Esophagus muscularis mucosa (tissue), 3 donors: ENCODE measurements at regions not wholly inside any gene's neighbourhood (a gene's known extent, or its start where the extent isn't known, plus 50 kb on each side); places are given as distances from the start of the nearest gene placed in this dataset.

Experiments used
- POLR2A ChIP-seq: fragments of 450-650 bp; IDR thresholded peaks from one replicate; pipeline ENCODE4 v1.6.1; 2017; ENCODE audit warnings: antibody characterized with exemption, moderate library complexity, mild to moderate bottlenecking, low read depth
- POLR2AphosphoS5 ChIP-seq, 2 donors: sonication (generic); formaldehyde crosslinking; IDR thresholded peaks; one replicate each; pipeline ENCODE4 v1.6.1; 2017; ENCODE audit warnings: antibody characterized with exemption in 2 of 2
- TF ChIP-seq, protein P1 (sequence below), 3 experiments: fragments of 200-600 bp in 2 of 3; fragments of 450-650 bp in 1 of 3; sonication (generic) in 2 of 3; IDR thresholded peaks; one replicate each; pipeline ENCODE4 v1.5.1; 2017 to 2019; ENCODE audit warnings: antibody characterized with exemption in 3 of 3, mild to moderate bottlenecking in 2 of 3, moderate library complexity in 1 of 3

DNA sequence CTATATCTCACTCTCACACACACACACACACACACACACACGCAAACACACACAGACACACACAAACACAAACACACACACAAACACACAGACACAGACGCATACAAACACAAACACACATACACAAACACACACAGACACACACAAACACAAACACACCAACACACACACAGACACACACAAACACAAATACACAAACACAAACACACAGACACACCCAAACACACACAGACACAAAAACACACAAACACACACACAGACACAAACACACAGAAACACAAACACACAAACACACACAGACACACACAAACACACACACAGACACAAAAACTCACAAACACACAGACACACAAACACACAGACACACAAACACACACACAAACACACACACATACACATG lies 329.0 kb downstream of the ZNF536 start:
- TF ChIP-seq, protein P1, sequence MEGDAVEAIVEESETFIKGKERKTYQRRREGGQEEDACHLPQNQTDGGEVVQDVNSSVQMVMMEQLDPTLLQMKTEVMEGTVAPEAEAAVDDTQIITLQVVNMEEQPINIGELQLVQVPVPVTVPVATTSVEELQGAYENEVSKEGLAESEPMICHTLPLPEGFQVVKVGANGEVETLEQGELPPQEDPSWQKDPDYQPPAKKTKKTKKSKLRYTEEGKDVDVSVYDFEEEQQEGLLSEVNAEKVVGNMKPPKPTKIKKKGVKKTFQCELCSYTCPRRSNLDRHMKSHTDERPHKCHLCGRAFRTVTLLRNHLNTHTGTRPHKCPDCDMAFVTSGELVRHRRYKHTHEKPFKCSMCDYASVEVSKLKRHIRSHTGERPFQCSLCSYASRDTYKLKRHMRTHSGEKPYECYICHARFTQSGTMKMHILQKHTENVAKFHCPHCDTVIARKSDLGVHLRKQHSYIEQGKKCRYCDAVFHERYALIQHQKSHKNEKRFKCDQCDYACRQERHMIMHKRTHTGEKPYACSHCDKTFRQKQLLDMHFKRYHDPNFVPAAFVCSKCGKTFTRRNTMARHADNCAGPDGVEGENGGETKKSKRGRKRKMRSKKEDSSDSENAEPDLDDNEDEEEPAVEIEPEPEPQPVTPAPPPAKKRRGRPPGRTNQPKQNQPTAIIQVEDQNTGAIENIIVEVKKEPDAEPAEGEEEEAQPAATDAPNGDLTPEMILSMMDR (IDR thresholded peaks at IDR 0.05): no peak
- no peak for TF ChIP-seq POLR2A
- TF ChIP-seq POLR2AphosphoS5 (IDR thresholded peaks at IDR 0.05): no peak
